ENCODE measurements at regions not wholly inside any gene's neighbourhood (a gene's known extent, or its start where the extent isn't known, plus 50 kb on each side); places are given as distances from the start of the nearest gene placed in this dataset.

- TF ChIP-seq, protein P1, sequence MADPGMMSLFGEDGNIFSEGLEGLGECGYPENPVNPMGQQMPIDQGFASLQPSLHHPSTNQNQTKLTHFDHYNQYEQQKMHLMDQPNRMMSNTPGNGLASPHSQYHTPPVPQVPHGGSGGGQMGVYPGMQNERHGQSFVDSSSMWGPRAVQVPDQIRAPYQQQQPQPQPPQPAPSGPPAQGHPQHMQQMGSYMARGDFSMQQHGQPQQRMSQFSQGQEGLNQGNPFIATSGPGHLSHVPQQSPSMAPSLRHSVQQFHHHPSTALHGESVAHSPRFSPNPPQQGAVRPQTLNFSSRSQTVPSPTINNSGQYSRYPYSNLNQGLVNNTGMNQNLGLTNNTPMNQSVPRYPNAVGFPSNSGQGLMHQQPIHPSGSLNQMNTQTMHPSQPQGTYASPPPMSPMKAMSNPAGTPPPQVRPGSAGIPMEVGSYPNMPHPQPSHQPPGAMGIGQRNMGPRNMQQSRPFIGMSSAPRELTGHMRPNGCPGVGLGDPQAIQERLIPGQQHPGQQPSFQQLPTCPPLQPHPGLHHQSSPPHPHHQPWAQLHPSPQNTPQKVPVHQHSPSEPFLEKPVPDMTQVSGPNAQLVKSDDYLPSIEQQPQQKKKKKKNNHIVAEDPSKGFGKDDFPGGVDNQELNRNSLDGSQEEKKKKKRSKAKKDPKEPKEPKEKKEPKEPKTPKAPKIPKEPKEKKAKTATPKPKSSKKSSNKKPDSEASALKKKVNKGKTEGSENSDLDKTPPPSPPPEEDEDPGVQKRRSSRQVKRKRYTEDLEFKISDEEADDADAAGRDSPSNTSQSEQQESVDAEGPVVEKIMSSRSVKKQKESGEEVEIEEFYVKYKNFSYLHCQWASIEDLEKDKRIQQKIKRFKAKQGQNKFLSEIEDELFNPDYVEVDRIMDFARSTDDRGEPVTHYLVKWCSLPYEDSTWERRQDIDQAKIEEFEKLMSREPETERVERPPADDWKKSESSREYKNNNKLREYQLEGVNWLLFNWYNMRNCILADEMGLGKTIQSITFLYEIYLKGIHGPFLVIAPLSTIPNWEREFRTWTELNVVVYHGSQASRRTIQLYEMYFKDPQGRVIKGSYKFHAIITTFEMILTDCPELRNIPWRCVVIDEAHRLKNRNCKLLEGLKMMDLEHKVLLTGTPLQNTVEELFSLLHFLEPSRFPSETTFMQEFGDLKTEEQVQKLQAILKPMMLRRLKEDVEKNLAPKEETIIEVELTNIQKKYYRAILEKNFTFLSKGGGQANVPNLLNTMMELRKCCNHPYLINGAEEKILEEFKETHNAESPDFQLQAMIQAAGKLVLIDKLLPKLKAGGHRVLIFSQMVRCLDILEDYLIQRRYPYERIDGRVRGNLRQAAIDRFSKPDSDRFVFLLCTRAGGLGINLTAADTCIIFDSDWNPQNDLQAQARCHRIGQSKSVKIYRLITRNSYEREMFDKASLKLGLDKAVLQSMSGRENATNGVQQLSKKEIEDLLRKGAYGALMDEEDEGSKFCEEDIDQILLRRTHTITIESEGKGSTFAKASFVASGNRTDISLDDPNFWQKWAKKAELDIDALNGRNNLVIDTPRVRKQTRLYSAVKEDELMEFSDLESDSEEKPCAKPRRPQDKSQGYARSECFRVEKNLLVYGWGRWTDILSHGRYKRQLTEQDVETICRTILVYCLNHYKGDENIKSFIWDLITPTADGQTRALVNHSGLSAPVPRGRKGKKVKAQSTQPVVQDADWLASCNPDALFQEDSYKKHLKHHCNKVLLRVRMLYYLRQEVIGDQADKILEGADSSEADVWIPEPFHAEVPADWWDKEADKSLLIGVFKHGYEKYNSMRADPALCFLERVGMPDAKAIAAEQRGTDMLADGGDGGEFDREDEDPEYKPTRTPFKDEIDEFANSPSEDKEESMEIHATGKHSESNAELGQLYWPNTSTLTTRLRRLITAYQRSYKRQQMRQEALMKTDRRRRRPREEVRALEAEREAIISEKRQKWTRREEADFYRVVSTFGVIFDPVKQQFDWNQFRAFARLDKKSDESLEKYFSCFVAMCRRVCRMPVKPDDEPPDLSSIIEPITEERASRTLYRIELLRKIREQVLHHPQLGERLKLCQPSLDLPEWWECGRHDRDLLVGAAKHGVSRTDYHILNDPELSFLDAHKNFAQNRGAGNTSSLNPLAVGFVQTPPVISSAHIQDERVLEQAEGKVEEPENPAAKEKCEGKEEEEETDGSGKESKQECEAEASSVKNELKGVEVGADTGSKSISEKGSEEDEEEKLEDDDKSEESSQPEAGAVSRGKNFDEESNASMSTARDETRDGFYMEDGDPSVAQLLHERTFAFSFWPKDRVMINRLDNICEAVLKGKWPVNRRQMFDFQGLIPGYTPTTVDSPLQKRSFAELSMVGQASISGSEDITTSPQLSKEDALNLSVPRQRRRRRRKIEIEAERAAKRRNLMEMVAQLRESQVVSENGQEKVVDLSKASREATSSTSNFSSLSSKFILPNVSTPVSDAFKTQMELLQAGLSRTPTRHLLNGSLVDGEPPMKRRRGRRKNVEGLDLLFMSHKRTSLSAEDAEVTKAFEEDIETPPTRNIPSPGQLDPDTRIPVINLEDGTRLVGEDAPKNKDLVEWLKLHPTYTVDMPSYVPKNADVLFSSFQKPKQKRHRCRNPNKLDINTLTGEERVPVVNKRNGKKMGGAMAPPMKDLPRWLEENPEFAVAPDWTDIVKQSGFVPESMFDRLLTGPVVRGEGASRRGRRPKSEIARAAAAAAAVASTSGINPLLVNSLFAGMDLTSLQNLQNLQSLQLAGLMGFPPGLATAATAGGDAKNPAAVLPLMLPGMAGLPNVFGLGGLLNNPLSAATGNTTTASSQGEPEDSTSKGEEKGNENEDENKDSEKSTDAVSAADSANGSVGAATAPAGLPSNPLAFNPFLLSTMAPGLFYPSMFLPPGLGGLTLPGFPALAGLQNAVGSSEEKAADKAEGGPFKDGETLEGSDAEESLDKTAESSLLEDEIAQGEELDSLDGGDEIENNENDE (IDR thresholded peaks at IDR 0.05; ENCODE audit: insufficient replicate concordance, low read length) = no peak
- no peak for TF ChIP-seq ZNF274 (IDR thresholded peaks at IDR 0.05; ENCODE audit: borderline replicate concordance, extremely low read depth, low read length)
Measured at GRCh38 chr6:114446342-114446741, 103.5 kb upstream of the HS3ST5 start (continued).
